Lower leg skin (tissue), 3 donors: ENCODE measurements at regions not wholly inside any gene's neighbourhood (a gene's known extent, or its start where the extent isn't known, plus 50 kb on each side); places are given as distances from the start of the nearest gene placed in this dataset.

Source experiments
- CTCF ChIP-seq, 3 donors: fragments of 450-650 bp; IDR thresholded peaks; one replicate each; pipeline ENCODE4 v1.5.1; 2016; ENCODE audit warnings: antibody characterized with exemption in 3 of 3, mild to moderate bottlenecking in 3 of 3, moderate library complexity in 2 of 3
- POLR2A ChIP-seq, 2 donors: fragments of 450-650 bp; IDR thresholded peaks; one replicate each; pipeline ENCODE4 v1.6.1; 2016 to 2017; ENCODE audit warnings: antibody characterized with exemption in 2 of 2, mild to moderate bottlenecking in 1 of 2, moderate library complexity in 1 of 2

- no peak for TF ChIP-seq CTCF (IDR thresholded peaks at IDR 0.05)
- no peak for TF ChIP-seq POLR2A (IDR thresholded peaks at IDR 0.05)
These were observed 507.4 kb downstream of the MAFB start for GRCh38 chr20:40181676-40182075.
